ENCODE measurements at regions not wholly inside any gene's neighbourhood (a gene's known extent, or its start where the extent isn't known, plus 50 kb on each side); places are given as distances from the start of the nearest gene placed in this dataset.

GRCh38 chr20:55232647-55233046 lies 757.3 kb downstream of the DOK5 start:
- H3K9me3 ChIP-seq (ENCODE audit: control insufficient read depth in 2 of 2, insufficient read depth in 1 of 2, low read depth in 1 of 2, low read length in 1 of 2): no peaks in the 10 kb centered on the region
- H3K36me3 ChIP-seq (ENCODE audit: control insufficient read depth in 2 of 2, insufficient read depth in 2 of 2, low read length in 1 of 2): no peaks in the 10 kb centered on the region
- H3K4me1 ChIP-seq (ENCODE audit: control insufficient read depth in 2 of 2, insufficient read depth in 2 of 2, low read length in 1 of 2): no peaks in the 10 kb centered on the region
- no peak overlapping the region for H3K27ac ChIP-seq (ENCODE audit: low read depth in 2 of 2, low read length in 1 of 2)
- 67 to 73% methylated on average over 1 of the region's 1 CpG for WGBS, 2 donors
- no peak overlapping the region for H3K4me3 ChIP-seq (ENCODE audit: low read depth in 1 of 2, low read length in 2 of 2)
- no peaks in the 10 kb centered on the region for H3K27me3 ChIP-seq (ENCODE audit: control insufficient read depth in 1 of 2, insufficient read depth in 2 of 2, low read length in 2 of 2)

GRCh38 chr20:55229451-55229850 lies 754.1 kb downstream of the DOK5 start:
- Histone ChIP-seq H3K27me3 (ENCODE audit: control insufficient read depth in 1 of 2, insufficient read depth in 2 of 2, low read length in 2 of 2) (no peaks in the 10 kb centered on the region), H3K4me1 (ENCODE audit: control insufficient read depth in 2 of 2, insufficient read depth in 2 of 2, low read length in 1 of 2) (no peaks in the 10 kb centered on the region), H3K27ac (ENCODE audit: low read depth in 2 of 2, low read length in 1 of 2) (no peak overlapping the region), H3K4me3 (ENCODE audit: low read depth in 1 of 2, low read length in 2 of 2) (no peak overlapping the region), H3K9me3 (ENCODE audit: control insufficient read depth in 2 of 2, insufficient read depth in 1 of 2, low read depth in 1 of 2, low read length in 1 of 2) (no peaks in the 10 kb centered on the region), H3K36me3 (ENCODE audit: control insufficient read depth in 2 of 2, insufficient read depth in 2 of 2, low read length in 1 of 2) (no peaks in the 10 kb centered on the region)
- 52 to 57% methylated on average over 1 of the region's 1 CpG for WGBS, 2 donors

- H3K4me3 ChIP-seq (ENCODE audit: low read depth in 1 of 2, low read length in 2 of 2): no peak overlapping the region
- no peaks in the 10 kb centered on the region for H3K36me3 ChIP-seq (ENCODE audit: control insufficient read depth in 2 of 2, insufficient read depth in 2 of 2, low read length in 1 of 2)
- WGBS, 2 donors: 48 to 51% methylated on average over 8 of the region's 8 CpGs
- H3K27ac ChIP-seq (ENCODE audit: low read depth in 2 of 2, low read length in 1 of 2): no peak overlapping the region
- H3K27me3 ChIP-seq (ENCODE audit: control insufficient read depth in 1 of 2, insufficient read depth in 2 of 2, low read length in 2 of 2): no peaks in the 10 kb centered on the region
- no peaks in the 10 kb centered on the region for H3K4me1 ChIP-seq (ENCODE audit: control insufficient read depth in 2 of 2, insufficient read depth in 2 of 2, low read length in 1 of 2)
- no peaks in the 10 kb centered on the region for H3K9me3 ChIP-seq (ENCODE audit: control insufficient read depth in 2 of 2, insufficient read depth in 1 of 2, low read depth in 1 of 2, low read length in 1 of 2)
These were observed 741.3 kb downstream of the DOK5 start for GRCh38 chr20:55216525-55217242.

GRCh38 chr20:55213653-55214052 lies 738.3 kb downstream of the DOK5 start:
- H3K27ac ChIP-seq (ENCODE audit: low read depth in 2 of 2, low read length in 1 of 2): no peak overlapping the region
- H3K27me3 ChIP-seq (ENCODE audit: control insufficient read depth in 1 of 2, insufficient read depth in 2 of 2, low read length in 2 of 2): no peaks in the 10 kb centered on the region
- no peaks in the 10 kb centered on the region for H3K4me1 ChIP-seq (ENCODE audit: control insufficient read depth in 2 of 2, insufficient read depth in 2 of 2, low read length in 1 of 2)
- WGBS, 2 donors: 79 to 81% methylated on average over 6 of the region's 6 CpGs
- H3K9me3 ChIP-seq (ENCODE audit: control insufficient read depth in 2 of 2, insufficient read depth in 1 of 2, low read depth in 1 of 2, low read length in 1 of 2): no peaks in the 10 kb centered on the region
- no peaks in the 10 kb centered on the region for H3K36me3 ChIP-seq (ENCODE audit: control insufficient read depth in 2 of 2, insufficient read depth in 2 of 2, low read length in 1 of 2)
- no peak overlapping the region for H3K4me3 ChIP-seq (ENCODE audit: low read depth in 1 of 2, low read length in 2 of 2)

- WGBS, 2 donors: 67 to 71% methylated on average over 6 of the region's 6 CpGs
- no peaks in the 10 kb centered on the region for H3K27me3 ChIP-seq (ENCODE audit: control insufficient read depth in 1 of 2, insufficient read depth in 2 of 2, low read length in 2 of 2)
- no peaks in the 10 kb centered on the region for H3K36me3 ChIP-seq (ENCODE audit: control insufficient read depth in 2 of 2, insufficient read depth in 2 of 2, low read length in 1 of 2)
- H3K27ac ChIP-seq (ENCODE audit: low read depth in 2 of 2, low read length in 1 of 2): no peak overlapping the region
- no peaks in the 10 kb centered on the region for H3K4me1 ChIP-seq (ENCODE audit: control insufficient read depth in 2 of 2, insufficient read depth in 2 of 2, low read length in 1 of 2)
- no peak overlapping the region for H3K4me3 ChIP-seq (ENCODE audit: low read depth in 1 of 2, low read length in 2 of 2)
- no peaks in the 10 kb centered on the region for H3K9me3 ChIP-seq (ENCODE audit: control insufficient read depth in 2 of 2, insufficient read depth in 1 of 2, low read depth in 1 of 2, low read length in 1 of 2)
These were observed 736.1 kb downstream of the DOK5 start for GRCh38 chr20:55211481-55211880.

GRCh38 chr20:55205665-55206064 lies 730.3 kb downstream of the DOK5 start:
- no peaks in the 10 kb centered on the region for H3K4me1 ChIP-seq (ENCODE audit: control insufficient read depth in 2 of 2, insufficient read depth in 2 of 2, low read length in 1 of 2)
- H3K27me3 ChIP-seq (ENCODE audit: control insufficient read depth in 1 of 2, insufficient read depth in 2 of 2, low read length in 2 of 2): no peaks in the 10 kb centered on the region
- no peak overlapping the region for H3K27ac ChIP-seq (ENCODE audit: low read depth in 2 of 2, low read length in 1 of 2)
- H3K36me3 ChIP-seq (ENCODE audit: control insufficient read depth in 2 of 2, insufficient read depth in 2 of 2, low read length in 1 of 2): no peaks in the 10 kb centered on the region
- no peak overlapping the region for H3K4me3 ChIP-seq (ENCODE audit: low read depth in 1 of 2, low read length in 2 of 2)
- no peaks in the 10 kb centered on the region for H3K9me3 ChIP-seq (ENCODE audit: control insufficient read depth in 2 of 2, insufficient read depth in 1 of 2, low read depth in 1 of 2, low read length in 1 of 2)

GRCh38 chr20:55200317-55200716 lies 724.9 kb downstream of the DOK5 start:
- Histone ChIP-seq H3K27ac (ENCODE audit: low read depth in 2 of 2, low read length in 1 of 2) (peak overlapping the region; percentile 63 to 72), H3K36me3 (ENCODE audit: control insufficient read depth in 2 of 2, insufficient read depth in 2 of 2, low read length in 1 of 2) (no peaks in the 10 kb centered on the region), H3K4me3 (ENCODE audit: low read depth in 1 of 2, low read length in 2 of 2) (no peak overlapping the region), H3K4me1 (ENCODE audit: control insufficient read depth in 2 of 2, insufficient read depth in 2 of 2, low read length in 1 of 2) (peaks cover 0 to 3% of the 10 kb centered on the region in 2 donors), H3K27me3 (ENCODE audit: control insufficient read depth in 1 of 2, insufficient read depth in 2 of 2, low read length in 2 of 2) (no peaks in the 10 kb centered on the region), H3K9me3 (ENCODE audit: control insufficient read depth in 2 of 2, insufficient read depth in 1 of 2, low read depth in 1 of 2, low read length in 1 of 2) (no peaks in the 10 kb centered on the region)
- WGBS, 2 donors: 36 to 46% methylated on average over 1 of the region's 1 CpG

GRCh38 chr20:55194947-55195346 lies 719.6 kb downstream of the DOK5 start:
- Histone ChIP-seq H3K27ac (ENCODE audit: low read depth in 2 of 2, low read length in 1 of 2) (no peak overlapping the region), H3K27me3 (ENCODE audit: control insufficient read depth in 1 of 2, insufficient read depth in 2 of 2, low read length in 2 of 2) (no peaks in the 10 kb centered on the region), H3K9me3 (ENCODE audit: control insufficient read depth in 2 of 2, insufficient read depth in 1 of 2, low read depth in 1 of 2, low read length in 1 of 2) (no peaks in the 10 kb centered on the region), H3K4me3 (ENCODE audit: low read depth in 1 of 2, low read length in 2 of 2) (no peak overlapping the region), H3K4me1 (ENCODE audit: control insufficient read depth in 2 of 2, insufficient read depth in 2 of 2, low read length in 1 of 2) (no peaks in the 10 kb centered on the region), H3K36me3 (ENCODE audit: control insufficient read depth in 2 of 2, insufficient read depth in 2 of 2, low read length in 1 of 2) (no peaks in the 10 kb centered on the region)
- WGBS, 2 donors: 67 to 89% methylated on average over 2 of the region's 2 CpGs

GRCh38 chr20:55186228-55186627 lies 710.8 kb downstream of the DOK5 start:
- no peaks in the 10 kb centered on the region for H3K27me3 ChIP-seq (ENCODE audit: control insufficient read depth in 1 of 2, insufficient read depth in 2 of 2, low read length in 2 of 2)
- H3K4me3 ChIP-seq (ENCODE audit: low read depth in 1 of 2, low read length in 2 of 2): no peak overlapping the region
- H3K4me1 ChIP-seq (ENCODE audit: control insufficient read depth in 2 of 2, insufficient read depth in 2 of 2, low read length in 1 of 2): no peaks in the 10 kb centered on the region
- 68 to 89% methylated on average over 2 of the region's 2 CpGs for WGBS, 2 donors
- H3K9me3 ChIP-seq (ENCODE audit: control insufficient read depth in 2 of 2, insufficient read depth in 1 of 2, low read depth in 1 of 2, low read length in 1 of 2): no peaks in the 10 kb centered on the region
- no peak overlapping the region for H3K27ac ChIP-seq (ENCODE audit: low read depth in 2 of 2, low read length in 1 of 2)
- H3K36me3 ChIP-seq (ENCODE audit: control insufficient read depth in 2 of 2, insufficient read depth in 2 of 2, low read length in 1 of 2): no peaks in the 10 kb centered on the region

GRCh38 chr20:55175081-55175480 lies 699.7 kb downstream of the DOK5 start:
- no peaks in the 10 kb centered on the region for H3K36me3 ChIP-seq (ENCODE audit: control insufficient read depth in 2 of 2, insufficient read depth in 2 of 2, low read length in 1 of 2)
- H3K4me3 ChIP-seq (ENCODE audit: low read depth in 1 of 2, low read length in 2 of 2): no peak overlapping the region
- no peak overlapping the region for H3K27ac ChIP-seq (ENCODE audit: low read depth in 2 of 2, low read length in 1 of 2)
- 68 to 79% methylated on average over 4 of the region's 4 CpGs for WGBS, 2 donors
- no peaks in the 10 kb centered on the region for H3K27me3 ChIP-seq (ENCODE audit: control insufficient read depth in 1 of 2, insufficient read depth in 2 of 2, low read length in 2 of 2)
- H3K9me3 ChIP-seq (ENCODE audit: control insufficient read depth in 2 of 2, insufficient read depth in 1 of 2, low read depth in 1 of 2, low read length in 1 of 2): peaks cover 2% of the 10 kb centered on the region in 2 donors
- no peaks in the 10 kb centered on the region for H3K4me1 ChIP-seq (ENCODE audit: control insufficient read depth in 2 of 2, insufficient read depth in 2 of 2, low read length in 1 of 2)
